Liver (tissue), 8 donors: ENCODE measurements at regions not wholly inside any gene's neighbourhood (a gene's known extent, or its start where the extent isn't known, plus 50 kb on each side); places are given as distances from the start of the nearest gene placed in this dataset.

ENCODE experiments used
- DNase-seq: peaks from one replicate; pipeline ENCODE4 v3.0.0-alpha.2; 2017; ENCODE audit warnings: low spot score
- H3K27ac ChIP-seq, 2 donors: one replicate each; pipeline ENCODE4 v1.7.0; 2013; ENCODE audit warnings: inconsistent platforms in 2 of 2, low read length in 2 of 2, control low read depth in 1 of 2, low read depth in 1 of 2, mild to moderate bottlenecking in 1 of 2
- H3K27me3 ChIP-seq, 4 donors: one replicate each; pipeline versions ENCODE4 v1.6.1 to v1.7.0; 2013; ENCODE audit warnings: low read length in 3 of 4, inconsistent platforms in 1 of 4, mild to moderate bottlenecking in 1 of 4, moderate library complexity in 1 of 4; ENCODE audit not compliant: control insufficient read depth in 4 of 4, insufficient read depth in 4 of 4
- H3K36me3 ChIP-seq, 4 donors: one replicate each; pipeline versions ENCODE4 v1.6.1 to v1.7.0; 2013; ENCODE audit warnings: low read length in 3 of 4, mild to moderate bottlenecking in 3 of 4, low read depth in 1 of 4, moderate library complexity in 1 of 4; ENCODE audit not compliant: control insufficient read depth in 4 of 4, insufficient read depth in 3 of 4
- H3K4me1 ChIP-seq, 4 donors: one replicate each; pipeline versions ENCODE4 v1.6.1 to v1.7.0; 2013; ENCODE audit warnings: low read length in 3 of 4, mild to moderate bottlenecking in 3 of 4, moderate library complexity in 1 of 4; ENCODE audit not compliant: control insufficient read depth in 4 of 4, insufficient read depth in 4 of 4
- H3K4me3 ChIP-seq, 3 donors: one replicate each; pipeline versions ENCODE4 v1.6.1 to v1.7.0; 2013; ENCODE audit warnings: low read length in 3 of 3, control low read depth in 1 of 3, low read depth in 1 of 3, mild to moderate bottlenecking in 1 of 3
- H3K9ac ChIP-seq, 2 donors: one replicate each; pipeline ENCODE4 v1.7.0; 2013; ENCODE audit warnings: low read length in 2 of 2, mild to moderate bottlenecking in 2 of 2, moderate library complexity in 2 of 2, control low read depth in 1 of 2, low read depth in 1 of 2
- H3K9me3 ChIP-seq, 4 donors: one replicate each; pipeline versions ENCODE4 v1.6.1 to v1.7.0; 2013; ENCODE audit warnings: low read length in 3 of 4; ENCODE audit not compliant: control insufficient read depth in 4 of 4
- ATF3 ChIP-seq: IDR thresholded peaks from 2 replicates; pipeline ENCODE4 v1.6.1; 2016; ENCODE audit warnings: antibody characterized with exemption
- CTCF ChIP-seq: fragments of 150-350 bp; IDR thresholded peaks from 2 replicates; pipeline ENCODE4 v1.5.1; 2017; ENCODE audit warnings: improper control_type of control experiment, low read depth, low read length; ENCODE audit not compliant: missing input control
- EGR1 ChIP-seq, 2 donors: IDR thresholded peaks; 2 replicates each; pipeline ENCODE4 v1.6.1; 2016 to 2018; ENCODE audit warnings: antibody characterized with exemption in 2 of 2, low read depth in 2 of 2
- FOXA1 ChIP-seq: IDR thresholded peaks from 2 replicates; pipeline ENCODE4 v1.6.1; 2016; ENCODE audit warnings: antibody characterized with exemption
- FOXA2 ChIP-seq: IDR thresholded peaks from 2 replicates; pipeline ENCODE4 v1.6.1; 2016; ENCODE audit warnings: antibody characterized with exemption
- GABPA ChIP-seq, 2 donors: IDR thresholded peaks in 1 of 2; conservative IDR thresholded peaks in 1 of 2; 2 replicates each; pipeline ENCODE4 v1.6.1; 2016; ENCODE audit warnings: antibody characterized with exemption in 2 of 2, mild to moderate bottlenecking in 1 of 2, moderate library complexity in 1 of 2
- HNF4A ChIP-seq, 2 donors: conservative IDR thresholded peaks; 2 replicates each; pipeline ENCODE4 v1.6.1; 2016; ENCODE audit warnings: antibody characterized with exemption in 2 of 2, mild to moderate bottlenecking in 2 of 2
- HNF4G ChIP-seq: IDR thresholded peaks from 2 replicates; pipeline ENCODE4 v1.6.1; 2016; ENCODE audit warnings: antibody characterized with exemption
- JUND ChIP-seq, 2 donors: IDR thresholded peaks; 2 replicates each; pipeline ENCODE4 v1.6.1; 2016; ENCODE audit warnings: antibody characterized with exemption in 2 of 2
- MAX ChIP-seq: IDR thresholded peaks from 2 replicates; pipeline ENCODE4 v1.6.1; 2016; ENCODE audit warnings: antibody characterized with exemption
- RAD21 ChIP-seq, 2 donors: IDR thresholded peaks; 2 replicates each; pipeline ENCODE4 v1.6.1; 2016; ENCODE audit warnings: antibody characterized with exemption in 2 of 2, mild to moderate bottlenecking in 2 of 2
- REST ChIP-seq: IDR thresholded peaks from 2 replicates; pipeline ENCODE4 v1.6.1; 2016; ENCODE audit warnings: antibody characterized with exemption, mild to moderate bottlenecking
- RXRA ChIP-seq, 2 donors: IDR thresholded peaks; 2 replicates each; pipeline ENCODE4 v1.6.1; 2017 to 2018; ENCODE audit warnings: antibody characterized with exemption in 2 of 2, mild to moderate bottlenecking in 1 of 2
- SP1 ChIP-seq: IDR thresholded peaks from 2 replicates; pipeline ENCODE4 v1.6.1; 2018; ENCODE audit warnings: antibody characterized with exemption, mild to moderate bottlenecking
- YY1 ChIP-seq: IDR thresholded peaks from 2 replicates; pipeline ENCODE4 v1.6.1; 2016; ENCODE audit warnings: antibody characterized with exemption, mild to moderate bottlenecking
- ZBTB33 ChIP-seq: IDR thresholded peaks from 2 replicates; pipeline ENCODE4 v1.6.1; 2016; ENCODE audit warnings: antibody characterized with exemption
- WGBS: extraction: QIAGEN DNeasy Blood & Tissue Kit; methylation state at CpG from one replicate; pipeline ENCODE4 v1.1.7; 2013; 5-methylcytosine and 5-hydroxymethylcytosine counted together
- donor health status: healthy.
- donor health status: healthy.
- donor health status: healthy.
- donor health status: healthy.
- donor health status: healthy.

GRCh38 chr9:25480696-25481095, 197.5 kb downstream of the TUSC1 start:
- no peak overlapping the region for H3K27ac ChIP-seq
- no peak overlapping the region for H3K9ac ChIP-seq
- no peak overlapping the region for H3K4me3 ChIP-seq
- TF ChIP-seq ZBTB33, result no peak
- no peak for TF ChIP-seq CTCF
- TF ChIP-seq GABPA (IDR thresholded peaks at IDR 0.05 in 1 of 2, conservative IDR thresholded peaks at IDR 0.05 in 1 of 2), result no peak
- TF ChIP-seq RXRA (IDR thresholded peaks at IDR 0.05), result no peak
- no peak for TF ChIP-seq JUND (IDR thresholded peaks at IDR 0.05)
- no peak for TF ChIP-seq FOXA1
- no peak for TF ChIP-seq HNF4A (conservative IDR thresholded peaks at IDR 0.05)
- no peak for TF ChIP-seq EGR1 (IDR thresholded peaks at IDR 0.05; ENCODE audit: low read depth in 2 of 2)
- no peak for TF ChIP-seq MAX
- TF ChIP-seq SP1, result no peak
- no peak for TF ChIP-seq FOXA2
- TF ChIP-seq REST, result no peak
- no peak for TF ChIP-seq RAD21 (IDR thresholded peaks at IDR 0.05)
- TF ChIP-seq YY1, result no peak
- TF ChIP-seq ATF3, result no peak
- H3K36me3 ChIP-seq, result no peaks in the 10 kb centered on the region
- DNase-seq, result no peak
- H3K9me3 ChIP-seq, result no peaks in the 10 kb centered on the region
- H3K4me1 ChIP-seq, result no peaks in the 10 kb centered on the region
- no peaks in the 10 kb centered on the region for H3K27me3 ChIP-seq

- no peaks in the 10 kb centered on the region for H3K36me3 ChIP-seq
- DNase-seq, result no peak
- H3K27ac ChIP-seq, result no peak overlapping the region
- H3K4me3 ChIP-seq, result no peak overlapping the region
- no peaks in the 10 kb centered on the region for H3K27me3 ChIP-seq
- peaks cover 0 to 6% (median 4%) of the 10 kb centered on the region in 4 donors for H3K9me3 ChIP-seq
- H3K9ac ChIP-seq, result no peak overlapping the region
- H3K4me1 ChIP-seq, result no peaks in the 10 kb centered on the region
- WGBS, result 55% methylated on average over 2 of the region's 2 CpGs
- TF ChIP-seq ZBTB33 (no peak), REST (no peak), CTCF (no peak), GABPA (IDR thresholded peaks at IDR 0.05 in 1 of 2, conservative IDR thresholded peaks at IDR 0.05 in 1 of 2) (no peak), HNF4G (no peak), HNF4A (conservative IDR thresholded peaks at IDR 0.05) (no peak)
Measured at GRCh38 chr9:25472681-25473080, 205.6 kb downstream of the TUSC1 start.
